Central memory CD8-positive, alpha-beta T cell (primary cell): ENCODE measurements at regions not wholly inside any gene's neighbourhood (a gene's known extent, or its start where the extent isn't known, plus 50 kb on each side); places are given as distances from the start of the nearest gene placed in this dataset.

Experiments used
- ATAC-seq: fragments of 150-1000 bp; cut with Tn5 transposase; replicated peaks from 2 replicates; pipeline ENCODE4 v1.10.0; 2022; ENCODE audit warnings: mild to moderate bottlenecking, moderate FRiP score, moderate number of reproducible peaks; ENCODE audit not compliant: poor library complexity, severe bottlenecking; ENCODE audit errors: extremely low read depth
- DNase-seq, 2 donors: peaks; one replicate each; pipeline ENCODE4 v3.0.0; 2021; ENCODE audit warnings: low spot score in 2 of 2
- H3K27ac Mint-ChIP-seq: one replicate; pipeline ENCODE4 v1.8.0; 2022; ENCODE audit warnings: low read depth, mild to moderate bottlenecking, moderate library complexity, mixed read lengths
- H3K27me3 Mint-ChIP-seq: one replicate; pipeline ENCODE4 v1.8.0; 2022; ENCODE audit warnings: mixed read lengths
- H3K36me3 Mint-ChIP-seq: one replicate; pipeline ENCODE4 v1.8.0; 2022; ENCODE audit warnings: mild to moderate bottlenecking, moderate library complexity, mixed read lengths; ENCODE audit not compliant: insufficient read depth
- H3K4me1 Mint-ChIP-seq: one replicate; pipeline ENCODE4 v1.8.0; 2022; ENCODE audit warnings: mixed read lengths
- H3K4me3 Mint-ChIP-seq: one replicate; pipeline ENCODE4 v1.8.0; 2022; ENCODE audit warnings: mild to moderate bottlenecking, moderate library complexity, mixed read lengths
- H3K9me3 Mint-ChIP-seq: one replicate; pipeline ENCODE4 v1.8.0; 2022; ENCODE audit warnings: mixed read lengths

DNA sequence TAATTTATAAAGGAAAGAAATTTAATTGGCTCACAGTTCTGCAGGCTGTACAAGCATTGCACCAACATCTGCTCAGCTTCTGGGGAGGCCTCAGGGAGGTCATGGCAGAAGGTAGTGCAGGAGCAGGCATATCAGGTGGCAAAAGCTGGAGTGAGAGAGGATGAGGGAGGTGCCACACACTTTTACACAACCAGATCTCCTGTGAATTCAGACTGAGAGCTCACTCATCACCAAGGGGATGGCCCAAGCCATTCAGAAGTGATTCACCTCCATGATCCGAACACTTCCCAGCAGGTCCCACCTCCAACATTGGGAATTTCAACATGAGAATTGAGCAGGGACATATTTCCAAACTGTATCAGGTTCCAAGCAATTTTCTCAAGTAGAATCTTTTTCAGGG lies 84.7 kb upstream of the BRINP1 start:
- Mint-ChIP-seq H3K27ac (no peak overlapping the region), H3K36me3 (no peaks in the 10 kb centered on the region), H3K9me3 (peaks cover 18% of the 10 kb centered on the region), H3K27me3 (no peaks in the 10 kb centered on the region), H3K4me3 (no peak overlapping the region), H3K4me1 (no peaks in the 10 kb centered on the region)
- no peak for ATAC-seq
- DNase-seq, result no peak

DNA sequence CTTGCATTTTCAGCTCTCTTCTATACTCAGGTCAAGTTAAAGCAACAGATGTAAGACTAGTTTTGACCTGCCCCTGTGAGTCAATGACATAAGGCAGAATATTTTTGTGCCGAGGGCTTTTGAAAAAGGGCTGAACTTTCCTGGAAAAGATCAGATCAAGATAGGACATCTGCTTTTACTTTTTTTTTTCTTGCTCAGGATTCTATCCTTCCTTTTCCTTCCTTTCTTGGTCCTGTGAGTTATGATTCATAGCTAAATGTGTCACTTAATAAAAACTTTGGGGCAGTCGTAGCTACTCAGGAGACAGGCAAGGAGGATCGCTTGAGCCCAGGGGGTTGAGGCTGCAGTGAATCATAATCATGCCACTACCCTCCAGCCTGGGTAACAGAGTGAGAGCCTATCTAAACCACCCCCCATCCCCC lies 84.3 kb upstream of the BRINP1 start:
- Mint-ChIP-seq H3K36me3 (no peaks in the 10 kb centered on the region), H3K27ac (no peak overlapping the region)

DNA sequence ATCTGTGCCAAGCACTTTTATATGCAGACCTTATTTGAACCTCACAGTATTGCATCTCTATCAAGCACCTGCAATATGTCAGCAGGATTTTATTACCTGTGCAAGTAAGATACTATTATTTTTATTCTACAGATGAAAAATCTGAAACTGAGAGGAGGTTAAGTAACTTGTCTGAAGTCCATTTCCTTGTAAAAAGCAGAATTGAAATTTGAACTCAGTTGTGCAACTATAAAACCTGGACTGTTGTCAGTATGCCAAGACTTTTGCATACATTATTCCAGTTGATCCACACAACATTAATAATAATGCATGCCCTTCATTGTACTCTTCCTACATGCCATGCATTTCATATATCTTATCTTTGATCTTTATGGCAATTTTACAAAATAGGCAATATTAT lies 82.2 kb upstream of the BRINP1 start:
- no peak for DNase-seq
- H3K9me3 Mint-ChIP-seq, result peaks cover 18% of the 10 kb centered on the region
- H3K4me1 Mint-ChIP-seq, result no peaks in the 10 kb centered on the region
- H3K36me3 Mint-ChIP-seq, result no peaks in the 10 kb centered on the region
- no peak overlapping the region for H3K27ac Mint-ChIP-seq
- no peak for ATAC-seq
- H3K4me3 Mint-ChIP-seq, result no peak overlapping the region
- H3K27me3 Mint-ChIP-seq, result no peaks in the 10 kb centered on the region

More for the DNA sequence above, 84.3 kb upstream of the BRINP1 start:
- ATAC-seq, result no peak
- no peak for DNase-seq
- Mint-ChIP-seq H3K9me3 (peaks cover 18% of the 10 kb centered on the region), H3K4me1 (no peaks in the 10 kb centered on the region), H3K27me3 (no peaks in the 10 kb centered on the region), H3K4me3 (no peak overlapping the region)

DNA sequence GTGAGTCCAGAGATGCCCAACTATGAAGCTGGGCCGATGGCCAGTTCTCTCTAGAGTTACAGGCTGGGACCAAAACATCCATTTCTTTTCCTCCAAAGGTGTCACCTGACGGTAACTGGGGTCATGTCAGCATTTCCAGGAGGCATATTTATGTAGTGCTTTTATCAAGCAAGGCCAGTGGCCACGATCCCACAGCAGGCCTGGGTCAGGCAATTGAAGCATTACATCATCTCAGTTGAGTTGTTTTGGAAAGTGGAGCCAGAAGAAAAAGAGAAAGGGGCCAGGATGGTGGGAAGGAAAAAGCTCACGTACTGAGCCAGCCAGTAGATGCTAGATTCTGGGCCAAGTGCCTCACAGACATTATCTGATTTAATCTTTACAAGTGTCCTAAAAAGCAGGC lies 73.9 kb upstream of the BRINP1 start:
- no peak for DNase-seq
- Mint-ChIP-seq H3K4me3 (no peak overlapping the region), H3K4me1 (no peaks in the 10 kb centered on the region), H3K36me3 (no peaks in the 10 kb centered on the region), H3K27me3 (no peaks in the 10 kb centered on the region), H3K9me3 (peaks cover 12% of the 10 kb centered on the region), H3K27ac (no peak overlapping the region)
- no peak for ATAC-seq

DNA sequence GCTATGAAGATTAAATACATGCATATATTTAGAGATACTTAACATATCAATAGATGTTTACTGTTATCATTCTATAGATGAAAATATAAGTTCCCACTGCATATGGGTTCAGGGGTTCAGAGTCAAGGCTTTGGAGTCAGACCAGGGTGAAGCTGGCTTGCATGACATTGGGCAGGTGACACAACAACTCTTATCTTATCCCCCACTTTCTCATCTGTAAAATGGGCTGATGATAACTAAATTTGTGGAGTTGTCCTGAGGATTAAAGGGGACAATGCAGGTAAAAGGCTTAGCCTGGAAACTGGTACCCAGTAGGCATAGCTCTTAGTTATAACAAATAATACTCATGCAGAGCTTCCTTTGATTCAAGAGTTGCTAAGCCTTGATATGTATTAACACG lies 72.6 kb upstream of the BRINP1 start:
- H3K4me1 Mint-ChIP-seq, result no peaks in the 10 kb centered on the region
- ATAC-seq (no peak), DNase-seq (no peak)
- no peaks in the 10 kb centered on the region for H3K36me3 Mint-ChIP-seq
- H3K27ac Mint-ChIP-seq, result no peak overlapping the region
- no peak overlapping the region for H3K4me3 Mint-ChIP-seq
- peaks cover 12% of the 10 kb centered on the region for H3K9me3 Mint-ChIP-seq
- no peaks in the 10 kb centered on the region for H3K27me3 Mint-ChIP-seq

DNA sequence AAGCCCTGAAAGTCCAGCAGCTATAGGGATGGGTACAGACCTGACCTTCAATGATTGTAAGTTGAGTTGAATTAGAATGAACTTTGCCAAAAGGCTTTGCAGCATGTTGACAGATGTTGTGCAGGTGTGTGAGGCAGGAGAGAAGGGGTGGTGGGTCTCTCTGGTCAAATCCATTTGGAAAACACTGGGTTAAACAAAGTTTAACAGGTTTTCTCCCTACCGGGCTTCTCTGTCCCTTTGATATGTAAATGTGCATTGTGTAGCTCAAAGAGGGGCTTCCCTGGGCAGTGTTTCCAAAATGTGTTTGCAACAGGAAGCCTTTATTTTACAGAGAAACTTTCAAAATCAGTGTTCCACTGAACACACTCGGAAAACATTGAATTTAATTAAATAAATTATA lies 72.1 kb upstream of the BRINP1 start:
- H3K27ac Mint-ChIP-seq, result no peak overlapping the region
- no peaks in the 10 kb centered on the region for H3K27me3 Mint-ChIP-seq
- no peaks in the 10 kb centered on the region for H3K36me3 Mint-ChIP-seq
- H3K9me3 Mint-ChIP-seq, result peaks cover 12% of the 10 kb centered on the region
- H3K4me1 Mint-ChIP-seq, result no peaks in the 10 kb centered on the region
- ATAC-seq (no peak), DNase-seq (no peak)
- H3K4me3 Mint-ChIP-seq, result no peak overlapping the region

DNA sequence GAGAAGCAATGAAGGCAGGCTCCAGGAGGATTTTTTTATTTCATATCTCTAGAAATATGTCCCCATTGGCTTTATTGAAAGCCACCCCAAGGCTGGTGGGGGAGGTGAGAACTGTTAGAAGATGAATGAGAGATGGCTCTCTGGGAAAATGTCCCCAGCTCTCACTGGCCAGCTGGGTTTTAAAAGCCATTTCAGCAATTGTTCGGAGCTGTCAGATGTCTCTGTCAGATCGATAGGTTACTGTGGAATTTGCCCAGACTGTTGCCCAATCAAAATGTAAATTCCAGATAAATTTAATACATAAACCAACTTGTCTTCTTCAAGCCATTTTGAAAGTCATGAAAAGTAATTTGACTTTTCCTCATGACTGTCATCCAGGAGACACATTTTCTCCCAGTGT lies 67.0 kb upstream of the BRINP1 start:
- H3K36me3 Mint-ChIP-seq, result no peaks in the 10 kb centered on the region
- H3K27me3 Mint-ChIP-seq, result no peaks in the 10 kb centered on the region
- DNase-seq (no peak), ATAC-seq (no peak)
- H3K4me3 Mint-ChIP-seq, result no peak overlapping the region
- H3K4me1 Mint-ChIP-seq, result no peaks in the 10 kb centered on the region
- no peak overlapping the region for H3K27ac Mint-ChIP-seq
- peaks cover 16% of the 10 kb centered on the region for H3K9me3 Mint-ChIP-seq

DNA sequence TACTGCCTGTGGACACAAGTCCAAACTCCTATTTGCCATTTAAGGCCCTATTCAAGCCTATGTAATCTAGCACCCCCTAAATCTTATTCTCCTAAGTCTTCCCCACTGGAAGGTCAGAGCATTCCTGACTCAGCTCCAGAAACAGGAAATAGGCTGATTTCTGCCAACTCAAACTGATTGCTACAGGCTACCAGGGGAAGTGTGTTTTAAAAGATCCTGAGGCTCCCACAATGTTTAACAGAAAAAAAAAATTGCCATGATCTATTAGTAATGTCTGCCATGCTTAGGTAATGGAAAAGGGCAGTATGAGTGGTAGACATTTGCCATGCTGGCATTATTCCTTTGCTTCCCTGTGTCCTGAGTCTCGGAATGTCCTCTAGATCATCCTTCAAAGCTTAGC lies 65.8 kb upstream of the BRINP1 start:
- Mint-ChIP-seq H3K36me3 (no peaks in the 10 kb centered on the region), H3K4me3 (no peak overlapping the region), H3K27me3 (no peaks in the 10 kb centered on the region), H3K9me3 (peaks cover 9% of the 10 kb centered on the region), H3K4me1 (no peaks in the 10 kb centered on the region), H3K27ac (no peak overlapping the region)
- no peak for ATAC-seq
- DNase-seq, result no peak

DNA sequence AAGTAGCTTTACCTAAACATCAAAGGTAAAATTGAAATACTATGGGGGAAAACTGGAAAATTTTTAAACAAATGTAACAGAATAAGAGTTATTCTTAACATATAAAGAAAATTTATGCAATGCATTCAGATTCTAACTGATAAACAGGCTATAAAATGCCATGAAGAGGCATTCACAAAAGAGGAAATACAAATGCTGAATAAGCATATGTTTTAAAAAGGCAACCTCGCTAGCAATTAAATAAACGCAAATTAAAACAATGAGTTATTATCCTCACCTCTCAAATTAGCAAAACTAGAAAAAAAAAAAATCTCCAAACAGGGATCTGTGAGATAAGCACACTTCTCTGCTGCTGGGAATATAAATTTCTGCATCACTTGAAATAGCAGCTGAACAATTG lies 63.2 kb upstream of the BRINP1 start:
- ATAC-seq, result no peak
- no peaks in the 10 kb centered on the region for H3K27me3 Mint-ChIP-seq
- H3K9me3 Mint-ChIP-seq, result peaks cover 4% of the 10 kb centered on the region
- no peak overlapping the region for H3K4me3 Mint-ChIP-seq
- H3K4me1 Mint-ChIP-seq, result no peaks in the 10 kb centered on the region
- H3K36me3 Mint-ChIP-seq, result no peaks in the 10 kb centered on the region
- no peak for DNase-seq
- no peak overlapping the region for H3K27ac Mint-ChIP-seq

DNA sequence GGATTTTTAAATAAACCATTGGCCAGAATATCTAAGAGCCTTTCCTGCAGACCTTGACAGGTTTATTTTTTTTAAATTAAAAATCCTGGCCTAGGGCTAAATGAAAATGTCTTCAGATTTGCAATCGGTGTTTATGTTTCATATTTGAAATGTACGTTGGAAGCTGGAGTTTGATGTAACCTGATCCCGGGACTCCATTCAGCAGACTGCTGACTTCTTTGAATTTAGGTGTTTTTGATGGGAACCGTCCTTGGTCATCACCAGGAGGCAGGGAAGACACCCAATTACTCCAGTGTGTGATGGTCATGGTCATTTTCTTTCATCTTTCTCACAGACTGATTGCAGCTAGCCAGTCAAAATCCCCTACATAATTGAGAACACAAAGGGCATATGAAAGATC lies 60.1 kb upstream of the BRINP1 start:
- Mint-ChIP-seq H3K27me3 (no peaks in the 10 kb centered on the region), H3K27ac (no peak overlapping the region), H3K4me1 (no peaks in the 10 kb centered on the region), H3K36me3 (no peaks in the 10 kb centered on the region), H3K9me3 (peaks cover 9% of the 10 kb centered on the region), H3K4me3 (no peak overlapping the region)
- ATAC-seq (no peak), DNase-seq (no peak)

DNA sequence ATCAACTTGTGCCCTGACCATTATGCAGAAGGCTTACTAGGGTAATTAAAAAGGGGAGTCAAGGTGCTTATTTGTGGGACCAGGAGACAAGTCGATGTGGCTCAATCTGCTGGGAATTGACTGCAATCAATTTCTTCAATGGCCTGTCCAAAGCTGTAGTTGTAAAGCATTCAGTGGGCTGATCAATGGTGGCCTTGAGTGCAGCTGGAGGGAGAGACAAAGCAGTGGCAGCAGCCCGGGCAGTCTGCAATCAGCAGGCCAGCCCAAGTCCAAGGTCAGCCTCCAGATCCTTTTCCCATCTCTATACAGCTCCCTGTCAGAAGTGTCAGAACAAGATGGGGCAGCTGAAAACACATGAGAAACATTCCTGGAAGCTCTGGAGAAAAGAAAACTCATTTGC lies 51.0 kb upstream of the BRINP1 start:
- Mint-ChIP-seq H3K9me3 (peaks cover 6% of the 10 kb centered on the region), H3K4me3 (no peak overlapping the region)
- ATAC-seq, result no peak

More for the DNA sequence above, 51.0 kb upstream of the BRINP1 start:
- no peaks in the 10 kb centered on the region for H3K27me3 Mint-ChIP-seq
- no peak for DNase-seq
- H3K4me1 Mint-ChIP-seq, result no peaks in the 10 kb centered on the region
- no peak overlapping the region for H3K27ac Mint-ChIP-seq
- H3K36me3 Mint-ChIP-seq, result no peaks in the 10 kb centered on the region
